ENCODE measurements at regions not wholly inside any gene's neighbourhood (a gene's known extent, or its start where the extent isn't known, plus 50 kb on each side); places are given as distances from the start of the nearest gene placed in this dataset.

- peaks cover 0 to 5% of the 10 kb centered on the region in 2 experiments for H3K9me3 ChIP-seq (ENCODE audit: control insufficient read depth in 1 of 2, insufficient read depth in 1 of 2, low read length in 2 of 2)
- Mint-ChIP-seq H3K36me3 (ENCODE audit: low read depth) (no peaks in the 10 kb centered on the region), H3K4me3 (no peak overlapping the region), H3K9me3 (no peaks in the 10 kb centered on the region), H3K4me1 (ENCODE audit: low read depth) (no peaks in the 10 kb centered on the region), H3K27me3 (no peaks in the 10 kb centered on the region), H3K27ac (no peak overlapping the region)
- H3K27me3 ChIP-seq (ENCODE audit: control insufficient read depth in 1 of 2, insufficient read depth in 2 of 2, low read length in 2 of 2), result no peaks in the 10 kb centered on the region
- intact Hi-C loops (cut with DNase I, micrococcal nuclease), result no loop called here
- DNase-seq (no peak), ATAC-seq (ENCODE audit: poor library complexity) (no peak)
- H3K4me1 ChIP-seq (ENCODE audit: insufficient read depth, low read length), result no peaks in the 10 kb centered on the region
- TF ChIP-seq CTCF (IDR thresholded peaks at IDR 0.05), result no peak
- no peak overlapping the region for H3K4me3 ChIP-seq (ENCODE audit: low read length)
- H3K27ac ChIP-seq (ENCODE audit: low read depth in 1 of 2, low read length in 2 of 2), result no peak overlapping the region
- ChIA-PET CTCF (no interaction called here), POLR2A (no interaction called here)
- H3K36me3 ChIP-seq (ENCODE audit: insufficient read depth, low read length), result no peaks in the 10 kb centered on the region
Measured at GRCh38 chr3:103170651-103171050, 735.8 kb downstream of the ZPLD1 start.

- no peak for ATAC-seq (ENCODE audit: poor library complexity)
- no peaks in the 10 kb centered on the region for H3K9me3 ChIP-seq (ENCODE audit: control insufficient read depth in 1 of 2, insufficient read depth in 1 of 2, low read length in 2 of 2)
- Mint-ChIP-seq H3K9me3 (no peaks in the 10 kb centered on the region), H3K36me3 (ENCODE audit: low read depth) (no peaks in the 10 kb centered on the region), H3K4me3 (no peak overlapping the region), H3K27ac (no peak overlapping the region), H3K27me3 (no peaks in the 10 kb centered on the region), H3K4me1 (ENCODE audit: low read depth) (no peaks in the 10 kb centered on the region)
- no peaks in the 10 kb centered on the region for H3K4me1 ChIP-seq (ENCODE audit: insufficient read depth, low read length)
- H3K27me3 ChIP-seq (ENCODE audit: control insufficient read depth in 1 of 2, insufficient read depth in 2 of 2, low read length in 2 of 2), result no peaks in the 10 kb centered on the region
- POLR2A ChIA-PET, result no interaction called here
- H3K4me3 ChIP-seq (ENCODE audit: low read length), result no peak overlapping the region
- no peak for TF ChIP-seq CTCF (IDR thresholded peaks at IDR 0.05)
- H3K36me3 ChIP-seq (ENCODE audit: insufficient read depth, low read length), result no peaks in the 10 kb centered on the region
- CTCF ChIA-PET, result no interaction called here
- no peak for DNase-seq
- no peak overlapping the region for H3K27ac ChIP-seq (ENCODE audit: low read depth in 1 of 2, low read length in 2 of 2)
- intact Hi-C loops (cut with DNase I, micrococcal nuclease), result no loop called here
Measured at GRCh38 chr3:103173940-103174339, 739.1 kb downstream of the ZPLD1 start.

- no peak overlapping the region for H3K4me3 ChIP-seq (ENCODE audit: low read length)
- H3K9me3 ChIP-seq (ENCODE audit: control insufficient read depth in 1 of 2, insufficient read depth in 1 of 2, low read length in 2 of 2), result no peaks in the 10 kb centered on the region
- H3K27me3 Mint-ChIP-seq, result no peaks in the 10 kb centered on the region
- no peaks in the 10 kb centered on the region for H3K36me3 Mint-ChIP-seq (ENCODE audit: low read depth)
- no peaks in the 10 kb centered on the region for H3K36me3 ChIP-seq (ENCODE audit: insufficient read depth, low read length)
- H3K27ac Mint-ChIP-seq, result no peak overlapping the region
- DNase-seq, result no peak
- H3K4me3 Mint-ChIP-seq, result no peak overlapping the region
- ChIA-PET POLR2A (no interaction called here), CTCF (no interaction called here)
- no peak for TF ChIP-seq CTCF (IDR thresholded peaks at IDR 0.05)
- peaks cover 8% of the 10 kb centered on the region for H3K9me3 Mint-ChIP-seq
- no peaks in the 10 kb centered on the region for H3K4me1 Mint-ChIP-seq (ENCODE audit: low read depth)
- intact Hi-C loops (cut with DNase I, micrococcal nuclease), result no loop called here
- H3K27ac ChIP-seq (ENCODE audit: low read depth in 1 of 2, low read length in 2 of 2), result no peak overlapping the region
- no peak for ATAC-seq (ENCODE audit: poor library complexity)
- H3K27me3 ChIP-seq (ENCODE audit: control insufficient read depth in 1 of 2, insufficient read depth in 2 of 2, low read length in 2 of 2), result no peaks in the 10 kb centered on the region
- H3K4me1 ChIP-seq (ENCODE audit: insufficient read depth, low read length), result no peaks in the 10 kb centered on the region
Measured at GRCh38 chr3:103181160-103181559, 746.3 kb downstream of the ZPLD1 start.
